ENCODE measurements at regions not wholly inside any gene's neighbourhood (a gene's known extent, or its start where the extent isn't known, plus 50 kb on each side); places are given as distances from the start of the nearest gene placed in this dataset.

- Histone ChIP-seq H3K9me3 (ENCODE audit: control insufficient read depth in 4 of 4, low read length in 3 of 4) (no peaks in the 10 kb centered on the region), H3K4me1 (ENCODE audit: control insufficient read depth in 4 of 4, insufficient read depth in 4 of 4, low read length in 3 of 4) (no peaks in the 10 kb centered on the region), H3K4me3 (ENCODE audit: low read depth in 1 of 3, low read length in 3 of 3) (no peak overlapping the region), H3K27me3 (ENCODE audit: control insufficient read depth in 4 of 4, insufficient read depth in 4 of 4, low read length in 3 of 4) (no peaks in the 10 kb centered on the region), H3K9ac (ENCODE audit: low read depth in 1 of 2, low read length in 2 of 2) (no peak overlapping the region), H3K36me3 (ENCODE audit: control insufficient read depth in 4 of 4, insufficient read depth in 3 of 4, low read depth in 1 of 4, low read length in 3 of 4) (no peaks in the 10 kb centered on the region), H3K27ac (ENCODE audit: low read depth in 1 of 2, low read length in 2 of 2) (no peak overlapping the region)
- DNase-seq (ENCODE audit: low spot score), result no peak
- WGBS, result 75% methylated on average over 3 of the region's 3 CpGs
- TF ChIP-seq FOXA2 (IDR thresholded peaks at IDR 0.05) (no peak), ATF3 (IDR thresholded peaks at IDR 0.05) (no peak), CTCF (IDR thresholded peaks at IDR 0.05; ENCODE audit: low read depth, low read length, missing input control) (no peak), NR2F2 (IDR thresholded peaks at IDR 0.05) (no peak), ZBTB33 (IDR thresholded peaks at IDR 0.05) (no peak), RXRA (IDR thresholded peaks at IDR 0.05) (no peak), GABPA (IDR thresholded peaks at IDR 0.05 in 1 of 2, conservative IDR thresholded peaks at IDR 0.05 in 1 of 2) (no peak), EGR1 (IDR thresholded peaks at IDR 0.05; ENCODE audit: low read depth in 2 of 2) (no peak), FOXA1 (IDR thresholded peaks at IDR 0.05) (no peak), HNF4A (conservative IDR thresholded peaks at IDR 0.05) (no peak), MAX (IDR thresholded peaks at IDR 0.05) (no peak), RAD21 (IDR thresholded peaks at IDR 0.05) (no peak), HNF4G (IDR thresholded peaks at IDR 0.05) (no peak), JUND (IDR thresholded peaks at IDR 0.05) (no peak), SP1 (IDR thresholded peaks at IDR 0.05) (no peak), TAF1 (conservative IDR thresholded peaks at IDR 0.05) (no peak), YY1 (IDR thresholded peaks at IDR 0.05) (no peak)
- TF ChIP-seq, protein P1, sequence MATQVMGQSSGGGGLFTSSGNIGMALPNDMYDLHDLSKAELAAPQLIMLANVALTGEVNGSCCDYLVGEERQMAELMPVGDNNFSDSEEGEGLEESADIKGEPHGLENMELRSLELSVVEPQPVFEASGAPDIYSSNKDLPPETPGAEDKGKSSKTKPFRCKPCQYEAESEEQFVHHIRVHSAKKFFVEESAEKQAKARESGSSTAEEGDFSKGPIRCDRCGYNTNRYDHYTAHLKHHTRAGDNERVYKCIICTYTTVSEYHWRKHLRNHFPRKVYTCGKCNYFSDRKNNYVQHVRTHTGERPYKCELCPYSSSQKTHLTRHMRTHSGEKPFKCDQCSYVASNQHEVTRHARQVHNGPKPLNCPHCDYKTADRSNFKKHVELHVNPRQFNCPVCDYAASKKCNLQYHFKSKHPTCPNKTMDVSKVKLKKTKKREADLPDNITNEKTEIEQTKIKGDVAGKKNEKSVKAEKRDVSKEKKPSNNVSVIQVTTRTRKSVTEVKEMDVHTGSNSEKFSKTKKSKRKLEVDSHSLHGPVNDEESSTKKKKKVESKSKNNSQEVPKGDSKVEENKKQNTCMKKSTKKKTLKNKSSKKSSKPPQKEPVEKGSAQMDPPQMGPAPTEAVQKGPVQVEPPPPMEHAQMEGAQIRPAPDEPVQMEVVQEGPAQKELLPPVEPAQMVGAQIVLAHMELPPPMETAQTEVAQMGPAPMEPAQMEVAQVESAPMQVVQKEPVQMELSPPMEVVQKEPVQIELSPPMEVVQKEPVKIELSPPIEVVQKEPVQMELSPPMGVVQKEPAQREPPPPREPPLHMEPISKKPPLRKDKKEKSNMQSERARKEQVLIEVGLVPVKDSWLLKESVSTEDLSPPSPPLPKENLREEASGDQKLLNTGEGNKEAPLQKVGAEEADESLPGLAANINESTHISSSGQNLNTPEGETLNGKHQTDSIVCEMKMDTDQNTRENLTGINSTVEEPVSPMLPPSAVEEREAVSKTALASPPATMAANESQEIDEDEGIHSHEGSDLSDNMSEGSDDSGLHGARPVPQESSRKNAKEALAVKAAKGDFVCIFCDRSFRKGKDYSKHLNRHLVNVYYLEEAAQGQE (IDR thresholded peaks at IDR 0.05), result no peak
These were observed 176.1 kb upstream of the UFL1 start for GRCh38 chr6:96345501-96345900.
